Stimulated activated CD4-positive, alpha-beta T cell treated with anti-CD3 and anti-CD28 coated beads, Interleukin-15, amount 100 ng/mL, for 1 hour (primary cell): ENCODE measurements at regions not wholly inside any gene's neighbourhood (a gene's known extent, or its start where the extent isn't known, plus 50 kb on each side); places are given as distances from the start of the nearest gene placed in this dataset.

Source experiments
- DNase-seq, 2 donors: peaks; one replicate each; pipeline ENCODE4 v3.0.0-alpha.2; 2020; ENCODE audit warnings: low read depth in 1 of 2, low spot score in 1 of 2

DNA sequence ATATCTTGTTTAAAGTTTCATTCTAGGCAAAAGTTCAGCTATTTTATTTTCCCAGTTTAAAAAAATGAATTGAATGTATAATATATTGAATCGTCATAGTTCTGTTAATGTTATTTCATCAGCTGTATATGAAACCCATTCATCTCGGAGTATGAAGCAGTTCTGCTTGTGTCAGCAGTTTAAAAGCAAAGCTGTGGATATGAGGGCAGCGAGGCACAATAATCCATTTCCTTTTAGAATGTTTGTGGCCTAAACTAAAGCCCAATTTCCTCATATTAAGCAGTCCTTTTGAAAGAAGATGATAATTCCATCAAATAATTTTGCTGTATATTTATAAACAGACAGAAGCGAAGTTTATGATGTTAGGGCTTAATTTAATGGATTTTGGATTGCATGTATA lies 300.1 kb downstream of the SAMD5 start:
- no peak for DNase-seq

- DNase-seq = no peak
Measured at GRCh38 chr6:147811913-147812629, 303.6 kb downstream of the SAMD5 start.

DNA sequence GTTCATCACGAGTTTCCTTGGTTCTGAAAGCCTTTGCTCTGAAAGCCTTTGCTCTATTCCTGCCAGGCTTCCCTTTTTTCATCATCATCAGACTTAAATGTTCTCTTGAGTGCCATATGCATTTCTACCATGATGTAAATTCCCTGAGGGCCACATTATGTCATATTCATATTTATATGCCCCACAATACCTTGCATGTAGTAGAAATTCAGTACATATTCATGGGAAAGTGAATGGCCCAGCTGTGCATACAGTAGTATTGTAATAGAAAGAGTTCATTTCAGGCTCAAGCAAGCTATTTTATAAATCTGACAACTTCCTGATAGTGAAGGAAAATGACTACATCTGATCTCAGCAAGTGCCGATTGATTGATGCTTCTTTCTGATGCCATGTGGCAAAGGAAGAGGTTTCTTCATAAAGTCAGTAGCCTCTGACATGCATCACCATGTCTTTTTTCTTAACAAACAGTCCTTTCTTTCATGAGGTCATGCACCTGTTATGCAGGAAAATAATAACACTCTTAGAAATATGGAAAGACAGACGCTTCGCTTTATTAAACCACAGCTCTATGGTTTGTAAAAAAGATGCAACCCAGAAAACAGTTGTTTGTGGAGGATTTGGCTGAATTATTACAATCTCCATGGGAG lies 308.7 kb downstream of the SAMD5 start:
- no peak for DNase-seq

- no peak for DNase-seq
Measured at GRCh38 chr6:147820520-147820919, 312.0 kb downstream of the SAMD5 start.

GRCh38 chr6:147821295-147821897 lies 312.9 kb downstream of the SAMD5 start:
- no peak for DNase-seq

DNA sequence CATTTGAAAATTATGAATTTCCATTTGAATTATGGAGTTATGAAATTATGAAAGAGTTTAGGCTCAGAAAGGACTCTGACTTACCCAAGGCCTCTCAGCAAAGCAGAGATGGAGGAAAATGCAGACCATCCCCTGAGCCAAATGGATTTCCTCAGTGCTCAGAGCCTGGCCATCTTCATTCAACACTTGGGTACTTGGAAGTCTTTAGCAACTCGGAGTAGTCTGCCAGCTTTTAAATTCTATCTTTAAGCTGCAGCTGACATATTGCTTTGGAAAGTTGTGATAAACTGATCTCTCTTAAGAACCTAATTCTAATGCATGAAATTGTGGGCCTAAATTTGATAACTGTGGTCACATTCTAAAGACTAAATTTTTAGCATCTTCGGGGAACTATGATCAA lies 315.4 kb downstream of the SAMD5 start:
- DNase-seq = no peak

- no peak for DNase-seq
Measured at GRCh38 chr6:147825848-147826247, 317.4 kb downstream of the SAMD5 start.

DNA sequence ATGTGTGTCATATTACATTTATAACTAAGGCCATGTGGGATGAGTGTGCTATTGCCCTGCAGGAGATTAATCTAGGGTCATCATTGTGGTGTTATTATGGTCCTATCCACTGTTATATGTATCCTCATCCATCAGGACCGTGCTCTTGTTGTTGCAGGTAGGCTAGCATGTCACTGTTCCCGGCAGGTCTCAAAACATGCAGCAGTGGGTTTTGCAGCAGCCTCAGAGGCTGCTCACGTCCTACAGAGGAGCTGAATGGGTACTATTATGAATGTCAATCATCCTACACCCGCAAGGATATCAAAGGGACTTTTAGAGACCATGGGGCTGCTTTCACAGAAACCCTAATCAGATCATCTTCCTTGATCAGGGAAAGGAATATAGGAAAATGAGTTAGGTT lies 318.2 kb downstream of the SAMD5 start:
- no peak for DNase-seq

GRCh38 chr6:147829418-147829817 lies 320.9 kb downstream of the SAMD5 start:
- no peak for DNase-seq

DNA sequence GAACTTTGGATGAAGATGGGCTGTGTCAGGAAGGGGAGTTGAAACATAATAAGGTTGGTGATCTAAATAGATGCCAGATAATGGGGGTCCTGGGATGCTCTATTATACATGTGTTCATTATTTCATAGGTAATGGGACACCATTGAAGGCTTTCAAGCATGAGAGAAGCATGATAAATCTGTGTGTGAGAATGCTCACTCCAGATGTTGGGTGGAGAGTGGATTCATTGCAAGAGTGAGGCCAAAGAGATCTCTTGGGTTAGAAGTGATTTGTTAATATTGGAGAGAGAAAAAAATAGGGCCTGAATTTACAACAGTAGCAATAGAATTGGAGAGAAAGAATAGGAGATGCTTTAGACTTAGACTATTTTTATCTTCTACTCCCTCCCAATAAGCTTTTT lies 321.3 kb downstream of the SAMD5 start:
- no peak for DNase-seq

DNA sequence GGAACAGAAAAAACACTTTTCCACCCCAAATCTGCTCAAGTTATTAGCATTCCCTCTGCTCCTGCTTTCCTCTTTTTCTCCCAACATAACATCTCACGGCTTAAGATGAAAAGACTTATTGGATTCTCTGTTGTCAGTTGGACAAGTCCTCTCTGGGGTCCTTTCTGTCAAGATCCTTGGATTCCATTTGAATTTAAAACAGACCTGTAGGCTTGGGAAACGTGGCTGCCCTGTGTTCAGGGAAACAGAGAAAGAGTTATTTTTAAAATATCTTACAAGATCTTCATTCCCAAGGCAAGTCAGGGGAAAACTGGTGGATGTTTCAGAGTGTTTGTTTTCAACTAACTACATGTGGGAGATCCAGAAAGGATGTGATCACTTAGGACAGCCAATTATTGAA lies 322.9 kb downstream of the SAMD5 start:
- no peak for DNase-seq

GRCh38 chr6:147833607-147834006 lies 325.1 kb downstream of the SAMD5 start:
- no peak for DNase-seq

DNA sequence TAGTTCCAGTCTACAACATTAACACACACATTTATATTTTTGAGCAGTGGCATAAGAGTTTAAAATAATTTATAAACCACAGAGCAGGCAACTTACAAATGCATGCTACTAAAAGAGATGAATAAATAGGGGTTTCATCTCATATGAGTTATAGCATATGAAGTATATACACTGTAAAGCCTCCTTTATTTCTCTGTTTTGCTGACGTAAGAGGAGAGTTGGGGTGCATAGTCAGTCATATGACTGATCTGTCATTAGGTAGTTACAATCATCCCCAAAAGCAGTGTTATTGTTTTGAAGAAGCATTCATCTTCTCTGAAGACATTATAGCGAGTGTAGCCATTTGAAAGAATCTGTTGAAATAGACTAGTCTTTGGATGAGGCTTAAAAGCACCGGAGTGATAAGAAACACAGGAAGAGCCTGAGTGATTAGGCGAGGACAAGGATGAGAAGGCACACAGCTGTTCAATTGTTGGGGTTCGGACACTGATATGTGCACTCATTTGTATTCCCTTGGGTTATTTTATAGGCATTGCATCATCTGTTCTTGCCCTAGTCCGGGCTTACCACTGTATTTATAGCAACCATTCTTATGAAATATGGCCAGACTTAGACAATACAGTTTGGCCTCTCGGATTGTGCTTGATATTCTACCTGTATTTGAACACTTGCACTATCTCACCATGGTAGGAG lies 325.7 kb downstream of the SAMD5 start:
- no peak for DNase-seq

GRCh38 chr6:147837540-147837939 lies 329.1 kb downstream of the SAMD5 start:
- DNase-seq = no peak

- DNase-seq = no peak
Measured at GRCh38 chr6:147839708-147840610, 331.5 kb downstream of the SAMD5 start.

DNA sequence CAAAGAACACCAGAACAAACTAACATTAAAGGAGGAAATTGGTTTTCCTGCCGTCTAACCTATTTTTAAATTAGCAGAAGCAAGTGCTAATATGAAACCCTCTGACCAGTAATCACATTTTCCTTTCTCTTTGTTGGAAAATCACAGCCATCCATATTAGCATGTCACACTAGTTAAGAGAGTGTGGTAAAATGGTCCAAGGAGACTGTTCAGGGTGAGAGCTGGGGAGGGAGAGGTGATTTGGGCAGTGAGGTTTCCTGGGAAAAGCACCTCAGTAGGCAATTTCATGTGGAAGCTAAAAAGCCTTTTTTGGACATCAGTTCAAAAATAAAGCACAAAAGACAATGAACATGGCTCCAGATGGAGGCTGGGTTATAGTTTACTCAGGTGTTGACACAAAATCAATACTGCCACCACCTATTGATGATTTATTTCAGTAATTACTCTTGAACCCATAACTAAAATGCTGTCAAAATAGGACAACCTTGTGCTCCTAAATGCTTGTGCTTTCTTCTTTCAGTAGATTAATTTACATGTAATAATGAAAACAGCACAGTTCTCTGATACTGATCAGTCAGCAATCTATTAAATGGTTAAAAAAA lies 333.2 kb downstream of the SAMD5 start:
- no peak for DNase-seq

- no peak for DNase-seq
Measured at GRCh38 chr6:147849401-147850330, 341.2 kb downstream of the SAMD5 start.

- no peak for DNase-seq
Measured at GRCh38 chr6:147852772-147853171, 344.3 kb downstream of the SAMD5 start.

DNA sequence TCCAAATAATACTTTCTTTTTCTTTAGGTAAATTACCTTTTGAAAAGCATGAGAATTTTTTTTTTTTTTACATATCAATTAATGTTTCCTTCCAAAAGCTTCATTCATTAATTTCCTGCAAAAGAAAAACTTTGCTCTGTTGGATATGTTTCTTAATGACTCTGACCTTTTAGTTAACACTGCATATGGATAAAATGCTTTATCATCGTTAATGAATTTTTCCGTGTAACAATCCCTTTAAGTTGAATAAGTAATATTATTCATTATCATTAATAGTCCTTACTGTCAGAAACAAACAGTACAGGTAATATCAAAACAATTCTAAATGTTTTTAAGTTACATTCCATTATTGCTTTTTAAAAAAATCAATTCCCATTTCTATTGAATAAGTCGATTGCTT lies 345.1 kb downstream of the SAMD5 start:
- DNase-seq = no peak
